Kidney epithelial cell (primary cell): ENCODE measurements at regions not wholly inside any gene's neighbourhood (a gene's known extent, or its start where the extent isn't known, plus 50 kb on each side); places are given as distances from the start of the nearest gene placed in this dataset.

Experiments used
- DNase-seq: peaks from one replicate; pipeline ENCODE4 v3.0.0-alpha.2; 2010; ENCODE audit warnings: low read depth
- H3K27me3 ChIP-seq: 2 replicates; pipeline ENCODE4 v1.6.0; 2011; ENCODE audit warnings: low read length; ENCODE audit not compliant: control insufficient read depth, insufficient read depth
- H3K36me3 ChIP-seq: 2 replicates; pipeline ENCODE4 v1.5.1; 2011; ENCODE audit warnings: low read length; ENCODE audit not compliant: control insufficient read depth, insufficient read depth
- H3K4me3 ChIP-seq: 2 replicates; pipeline ENCODE4 v1.5.1; 2011; ENCODE audit warnings: low read depth, mild to moderate bottlenecking, control low read depth, low read length
- TF ChIP-seq, protein P1 (sequence below): IDR thresholded peaks from 2 replicates; pipeline ENCODE4 v1.5.1; 2011; ENCODE audit warnings: mild to moderate bottlenecking, moderate library complexity, low read length, control low read depth, inconsistent platforms; ENCODE audit not compliant: insufficient read depth, poor library complexity, severe bottlenecking

GRCh38 chr18:68498185-68498584 is 216.7 kb downstream of the TMX3 start:
- Histone ChIP-seq H3K36me3 (no peaks in the 10 kb centered on the region), H3K27me3 (no peaks in the 10 kb centered on the region), H3K4me3 (no peak overlapping the region)
- DNase-seq = no peak
- TF ChIP-seq, protein P1, sequence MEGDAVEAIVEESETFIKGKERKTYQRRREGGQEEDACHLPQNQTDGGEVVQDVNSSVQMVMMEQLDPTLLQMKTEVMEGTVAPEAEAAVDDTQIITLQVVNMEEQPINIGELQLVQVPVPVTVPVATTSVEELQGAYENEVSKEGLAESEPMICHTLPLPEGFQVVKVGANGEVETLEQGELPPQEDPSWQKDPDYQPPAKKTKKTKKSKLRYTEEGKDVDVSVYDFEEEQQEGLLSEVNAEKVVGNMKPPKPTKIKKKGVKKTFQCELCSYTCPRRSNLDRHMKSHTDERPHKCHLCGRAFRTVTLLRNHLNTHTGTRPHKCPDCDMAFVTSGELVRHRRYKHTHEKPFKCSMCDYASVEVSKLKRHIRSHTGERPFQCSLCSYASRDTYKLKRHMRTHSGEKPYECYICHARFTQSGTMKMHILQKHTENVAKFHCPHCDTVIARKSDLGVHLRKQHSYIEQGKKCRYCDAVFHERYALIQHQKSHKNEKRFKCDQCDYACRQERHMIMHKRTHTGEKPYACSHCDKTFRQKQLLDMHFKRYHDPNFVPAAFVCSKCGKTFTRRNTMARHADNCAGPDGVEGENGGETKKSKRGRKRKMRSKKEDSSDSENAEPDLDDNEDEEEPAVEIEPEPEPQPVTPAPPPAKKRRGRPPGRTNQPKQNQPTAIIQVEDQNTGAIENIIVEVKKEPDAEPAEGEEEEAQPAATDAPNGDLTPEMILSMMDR = no peak

GRCh38 chr18:68494802-68495581 is 219.9 kb downstream of the TMX3 start:
- peak; percentile 31 for DNase-seq
- Histone ChIP-seq H3K36me3 (no peaks in the 10 kb centered on the region), H3K4me3 (no peak overlapping the region), H3K27me3 (no peaks in the 10 kb centered on the region)
- TF ChIP-seq, protein P1 = no peak

- TF ChIP-seq, protein P1 = no peak
- no peak overlapping the region for H3K4me3 ChIP-seq
- H3K27me3 ChIP-seq = no peaks in the 10 kb centered on the region
- H3K36me3 ChIP-seq = no peaks in the 10 kb centered on the region
- no peak for DNase-seq
These were observed 225.7 kb downstream of the TMX3 start for GRCh38 chr18:68489013-68489792.

GRCh38 chr18:68484241-68484640 is 230.7 kb downstream of the TMX3 start:
- TF ChIP-seq, protein P1 = no peak
- Histone ChIP-seq H3K27me3 (no peaks in the 10 kb centered on the region), H3K36me3 (no peaks in the 10 kb centered on the region), H3K4me3 (no peak overlapping the region)
- peak; percentile 1 for DNase-seq

GRCh38 chr18:68482815-68483214 is 232.1 kb downstream of the TMX3 start:
- TF ChIP-seq, protein P1 = no peak
- no peaks in the 10 kb centered on the region for H3K27me3 ChIP-seq
- no peak for DNase-seq
- H3K36me3 ChIP-seq = no peaks in the 10 kb centered on the region
- no peak overlapping the region for H3K4me3 ChIP-seq
